ENCODE measurements at regions not wholly inside any gene's neighbourhood (a gene's known extent, or its start where the extent isn't known, plus 50 kb on each side); places are given as distances from the start of the nearest gene placed in this dataset.

DNA sequence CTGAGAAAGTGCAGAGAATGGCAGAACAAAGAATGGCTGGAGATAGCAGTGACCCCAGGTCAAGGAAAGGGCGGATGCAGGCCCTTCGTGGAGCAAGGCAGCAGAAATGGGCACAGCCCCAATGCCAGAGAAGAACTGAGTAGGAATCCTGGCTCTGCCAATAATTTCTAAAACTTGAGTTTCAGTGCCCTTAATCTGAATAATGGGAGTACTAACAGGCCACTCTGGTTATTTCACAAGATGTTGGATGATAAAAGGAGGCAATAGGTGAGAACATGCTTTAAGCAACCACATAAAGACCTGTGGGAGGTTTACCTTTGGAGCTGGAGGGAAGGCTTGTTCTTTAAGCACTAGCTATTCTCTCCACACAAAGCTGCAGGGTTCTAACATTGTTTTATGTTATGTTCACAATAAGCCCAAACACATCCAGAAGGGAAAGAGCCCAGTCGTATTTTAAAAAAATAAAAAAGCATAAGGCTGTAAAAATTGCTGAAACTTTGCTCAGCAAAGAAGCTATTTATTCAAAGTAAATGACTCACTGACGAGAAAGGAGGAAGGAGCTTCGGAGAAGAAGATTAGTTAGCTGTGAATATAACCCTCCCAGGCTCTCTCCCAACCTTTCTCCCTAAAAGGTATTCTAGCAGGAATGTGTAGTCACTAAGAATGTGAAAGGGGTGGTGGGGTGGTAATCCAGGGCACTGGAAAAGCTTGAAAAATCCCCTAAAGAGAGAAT, 470.2 kb downstream of the TXNL1 start:
- Mint-ChIP-seq H3K27me3 (peaks cover 0 to 7% (median 0%) of the 10 kb centered on the region in 5 donors), H3K4me3 (no peak overlapping the region), H3K4me1 (no peaks in the 10 kb centered on the region), H3K9me3 (peaks cover 0 to 7% (median 0%) of the 10 kb centered on the region in 9 donors), H3K36me3 (no peaks in the 10 kb centered on the region), H3K27ac (no peak overlapping the region)
- DNase-seq (no peak), ATAC-seq (no peak)
- POLR2A ChIA-PET, result no interaction called here

GRCh38 chr18:56167366-56167765, 471.0 kb downstream of the TXNL1 start:
- DNase-seq (no peak), ATAC-seq (no peak)
- H3K9me3 Mint-ChIP-seq, result peaks cover 0 to 7% (median 0%) of the 10 kb centered on the region in 9 donors
- no peaks in the 10 kb centered on the region for H3K4me1 Mint-ChIP-seq
- no peaks in the 10 kb centered on the region for H3K36me3 Mint-ChIP-seq
- H3K4me3 Mint-ChIP-seq, result no peak overlapping the region
- POLR2A ChIA-PET, result no interaction called here
- H3K27me3 Mint-ChIP-seq, result peaks cover 0 to 7% (median 0%) of the 10 kb centered on the region in 5 donors
- H3K27ac Mint-ChIP-seq, result no peak overlapping the region

DNA sequence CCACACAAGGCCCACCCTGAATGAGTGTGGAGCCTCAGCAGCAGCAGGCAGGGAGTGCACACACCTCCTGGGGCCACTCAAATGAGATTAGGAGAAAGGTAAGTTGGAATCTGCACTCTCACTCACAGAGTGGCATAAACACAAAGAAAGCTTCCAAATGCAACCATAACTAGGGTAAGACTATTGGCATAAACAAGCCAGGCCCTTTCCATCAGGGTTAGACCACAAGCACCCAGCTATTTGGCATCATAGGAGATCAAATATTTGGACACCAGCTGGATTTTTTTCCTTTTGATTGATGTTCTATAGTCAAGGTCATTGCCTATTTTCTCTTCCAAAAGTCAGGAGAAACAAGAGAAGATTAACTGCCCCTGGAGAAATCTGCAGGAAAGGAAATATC, 471.5 kb downstream of the TXNL1 start:
- H3K27ac Mint-ChIP-seq, result no peak overlapping the region
- ATAC-seq, result no peak
- no peaks in the 10 kb centered on the region for H3K36me3 Mint-ChIP-seq
- peaks cover 0 to 7% (median 0%) of the 10 kb centered on the region in 9 donors for H3K9me3 Mint-ChIP-seq
- no peaks in the 10 kb centered on the region for H3K4me1 Mint-ChIP-seq
- no peak overlapping the region for H3K4me3 Mint-ChIP-seq
- DNase-seq, result no peak
- peaks cover 0 to 7% (median 0%) of the 10 kb centered on the region in 5 donors for H3K27me3 Mint-ChIP-seq
- POLR2A ChIA-PET, result no interaction called here

- Mint-ChIP-seq H3K27me3 (peaks cover 0 to 7% (median 0%) of the 10 kb centered on the region in 5 donors), H3K9me3 (peaks cover 0 to 7% (median 0%) of the 10 kb centered on the region in 9 donors), H3K36me3 (no peaks in the 10 kb centered on the region), H3K27ac (no peak overlapping the region), H3K4me1 (no peaks in the 10 kb centered on the region), H3K4me3 (no peak overlapping the region)
- POLR2A ChIA-PET, result no interaction called here
- DNase-seq, result no peak
- ATAC-seq, result no peak
Observed at GRCh38 chr18:56165601-56166355, 472.6 kb downstream of the TXNL1 start.

- Mint-ChIP-seq H3K9me3 (peaks cover 0 to 2% (median 0%) of the 10 kb centered on the region in 9 donors), H3K27ac (no peak overlapping the region), H3K36me3 (no peaks in the 10 kb centered on the region), H3K4me3 (no peak overlapping the region), H3K27me3 (peaks cover 0 to 7% (median 0%) of the 10 kb centered on the region in 5 donors), H3K4me1 (no peaks in the 10 kb centered on the region)
- DNase-seq (no peak), ATAC-seq (no peak)
- POLR2A ChIA-PET, result no interaction called here
Observed at GRCh38 chr18:56162311-56163265, 475.8 kb downstream of the TXNL1 start.

DNA sequence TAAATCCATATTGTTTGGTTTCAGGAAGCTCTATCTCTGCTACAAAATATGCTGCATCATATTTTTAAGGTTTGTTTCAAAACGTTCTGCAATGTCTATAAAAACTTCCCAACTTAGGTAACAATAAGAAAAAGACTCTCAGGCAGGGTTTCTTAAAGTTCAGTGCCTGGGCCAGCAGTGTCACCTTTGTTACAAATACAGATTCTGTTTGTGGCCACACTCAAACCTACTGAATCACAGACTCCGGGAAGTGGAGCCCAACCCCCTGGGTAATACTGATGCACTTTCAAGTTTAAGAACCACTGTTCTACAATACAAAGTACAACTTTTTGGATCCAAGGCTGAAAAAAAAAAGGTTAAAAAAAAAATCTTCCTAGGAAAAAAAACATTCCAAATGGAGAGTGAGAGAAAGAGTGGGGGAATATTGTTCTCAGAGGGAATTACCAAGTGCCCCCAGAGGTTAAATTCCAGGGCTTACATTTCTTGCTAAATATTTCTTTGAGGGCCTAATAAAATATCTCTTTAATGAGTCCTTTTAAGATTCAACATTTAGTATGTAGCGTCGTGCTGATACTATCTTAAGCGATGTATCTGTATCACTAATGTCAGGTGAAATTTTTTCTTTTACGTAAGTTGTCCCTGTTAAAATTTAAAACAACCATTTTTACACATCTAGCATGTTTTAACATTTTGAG, 476.7 kb downstream of the TXNL1 start:
- H3K9me3 Mint-ChIP-seq, result peaks cover 0 to 2% (median 0%) of the 10 kb centered on the region in 9 donors
- no peak overlapping the region for H3K4me3 Mint-ChIP-seq
- no peaks in the 10 kb centered on the region for H3K4me1 Mint-ChIP-seq
- POLR2A ChIA-PET, result no interaction called here
- no peaks in the 10 kb centered on the region for H3K36me3 Mint-ChIP-seq
- DNase-seq, result no peak
- no peak overlapping the region for H3K27ac Mint-ChIP-seq
- peaks cover 0 to 7% (median 0%) of the 10 kb centered on the region in 5 donors for H3K27me3 Mint-ChIP-seq
- ATAC-seq, result no peak

- POLR2A ChIA-PET, result no interaction called here
Observed at GRCh38 chr18:56158676-56159075, 479.7 kb downstream of the TXNL1 start.

DNA sequence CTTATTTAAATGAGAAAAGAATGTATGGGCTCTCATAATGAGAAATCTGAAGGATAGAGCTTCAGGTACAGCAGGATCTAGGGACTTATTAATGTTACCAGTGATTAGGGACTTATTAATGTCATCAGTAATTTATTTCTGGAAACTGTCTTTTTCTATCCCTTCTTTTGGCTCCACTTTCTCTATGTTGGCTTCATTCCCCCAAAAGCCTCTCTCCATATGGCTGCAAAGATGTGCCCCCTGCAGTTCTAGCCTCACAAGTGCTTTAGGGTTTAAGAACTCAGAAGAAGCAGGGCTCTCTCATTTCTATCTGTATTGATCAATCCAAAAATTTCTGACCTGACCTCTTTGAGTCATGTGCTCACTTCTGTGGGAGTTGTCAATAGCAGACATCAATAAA, 480.9 kb downstream of the TXNL1 start:
- POLR2A ChIA-PET, result no interaction called here
- Mint-ChIP-seq H3K4me1 (no peaks in the 10 kb centered on the region), H3K9me3 (peaks cover 0 to 5% (median 0%) of the 10 kb centered on the region in 9 donors), H3K27me3 (peaks cover 0 to 4% (median 1%) of the 10 kb centered on the region in 5 donors), H3K27ac (no peak overlapping the region), H3K36me3 (no peaks in the 10 kb centered on the region), H3K4me3 (no peak overlapping the region)
- DNase-seq, result no peak
- ATAC-seq, result no peak

More at GRCh38 chr18:56158676-56159075, 479.7 kb downstream of the TXNL1 start:
- no peaks in the 10 kb centered on the region for H3K36me3 Mint-ChIP-seq
- H3K9me3 Mint-ChIP-seq, result peaks cover 0 to 2% (median 0%) of the 10 kb centered on the region in 9 donors
- no peak for ATAC-seq
- no peaks in the 10 kb centered on the region for H3K4me1 Mint-ChIP-seq
- peaks cover 0 to 3% (median 0%) of the 10 kb centered on the region in 5 donors for H3K27me3 Mint-ChIP-seq
- H3K4me3 Mint-ChIP-seq, result no peak overlapping the region
- no peak overlapping the region for H3K27ac Mint-ChIP-seq
- no peak for DNase-seq

- peaks cover 0 to 4% (median 1%) of the 10 kb centered on the region in 5 donors for H3K27me3 Mint-ChIP-seq
- no peak overlapping the region for H3K4me3 Mint-ChIP-seq
- H3K9me3 Mint-ChIP-seq, result peaks cover 0 to 13% (median 0%) of the 10 kb centered on the region in 9 donors
- H3K27ac Mint-ChIP-seq, result no peak overlapping the region
- POLR2A ChIA-PET, result no interaction called here
- no peaks in the 10 kb centered on the region for H3K36me3 Mint-ChIP-seq
- no peaks in the 10 kb centered on the region for H3K4me1 Mint-ChIP-seq
- ATAC-seq, result no peak
- no peak for DNase-seq
Observed at GRCh38 chr18:56152551-56153310, 485.7 kb downstream of the TXNL1 start.

DNA sequence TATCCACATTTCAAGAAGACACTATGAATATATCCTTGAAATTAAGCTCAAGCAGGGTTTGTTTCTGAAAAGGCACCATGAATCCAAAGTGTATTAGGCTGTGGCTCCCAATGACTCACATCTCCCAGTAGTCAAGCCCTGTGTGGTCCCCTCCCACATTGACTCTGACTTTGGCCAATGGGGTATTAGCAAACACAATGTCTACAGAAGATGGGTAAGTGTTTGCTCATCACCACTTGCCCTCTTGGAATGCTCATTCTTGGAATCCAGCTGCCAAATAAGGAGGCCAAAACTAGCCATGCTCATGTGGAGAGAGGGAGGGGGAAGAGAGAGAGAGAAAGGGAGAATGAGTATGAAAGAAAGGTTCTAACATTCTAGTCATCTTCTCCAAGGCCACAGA, 490.0 kb downstream of the TXNL1 start:
- Mint-ChIP-seq H3K4me3 (no peak overlapping the region), H3K9me3 (peaks cover 0 to 19% (median 0%) of the 10 kb centered on the region in 9 donors), H3K27me3 (peaks cover 0 to 3% (median 0%) of the 10 kb centered on the region in 5 donors), H3K36me3 (no peaks in the 10 kb centered on the region), H3K4me1 (no peaks in the 10 kb centered on the region), H3K27ac (no peak overlapping the region)
- DNase-seq (no peak), ATAC-seq (no peak)
- POLR2A ChIA-PET, result no interaction called here

DNA sequence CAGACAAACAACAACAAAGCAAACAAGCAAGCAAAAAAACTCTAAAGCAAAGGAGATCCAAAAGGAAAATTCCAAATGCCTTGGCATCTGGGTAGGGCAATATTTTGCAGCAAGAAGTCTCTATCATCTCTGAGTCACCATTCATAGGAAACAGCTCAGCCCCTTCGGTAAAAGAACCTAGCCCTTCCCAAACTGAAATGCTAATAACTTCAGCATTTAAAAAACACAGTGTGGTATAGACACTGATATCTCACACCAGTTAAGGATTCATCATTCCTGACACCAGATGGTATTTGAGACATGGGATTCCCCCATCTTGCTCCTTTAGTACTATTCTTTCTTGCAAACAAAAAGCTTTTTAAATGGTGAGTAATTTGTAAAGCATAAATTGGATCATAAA, 491.8 kb downstream of the TXNL1 start:
- POLR2A ChIA-PET, result no interaction called here

More for the DNA sequence above, 491.8 kb downstream of the TXNL1 start:
- ATAC-seq (no peak), DNase-seq (no peak)
- Mint-ChIP-seq H3K9me3 (peaks cover 0 to 14% (median 0%) of the 10 kb centered on the region in 9 donors), H3K27ac (no peak overlapping the region), H3K4me3 (no peak overlapping the region), H3K27me3 (peaks cover 0 to 3% (median 0%) of the 10 kb centered on the region in 5 donors), H3K4me1 (no peaks in the 10 kb centered on the region), H3K36me3 (no peaks in the 10 kb centered on the region)
